ENCODE measurements at regions not wholly inside any gene's neighbourhood (a gene's known extent, or its start where the extent isn't known, plus 50 kb on each side); places are given as distances from the start of the nearest gene placed in this dataset.

- H4K20me1 ChIP-seq (ENCODE audit: insufficient read depth, low read length) = no peaks in the 10 kb centered on the region
- no peak overlapping the region for H3K9ac ChIP-seq (ENCODE audit: insufficient read depth, low read length, poor library complexity, severe bottlenecking)
- no peak overlapping the region for H3K4me3 ChIP-seq (replicated peaks in 1 of 3; ENCODE audit: low read depth in 2 of 3, low read length in 3 of 3)
- Mint-ChIP-seq H3K4me1 (peaks cover 15% of the 10 kb centered on the region), H3K27ac (no peak overlapping the region), H3K4me3 (no peak overlapping the region), H3K27me3 (ENCODE audit: low read depth in 3 of 3) (peaks cover 0 to 2% (median 0%) of the 10 kb centered on the region in 3 donors), H3K36me3 (no peaks in the 10 kb centered on the region), H3K9me3 (peaks cover 0 to 1% (median 0%) of the 10 kb centered on the region in 7 donors)
- H3K27ac ChIP-seq (ENCODE audit: low read depth in 1 of 2, low read length in 2 of 2) = no peak overlapping the region
- 100% methylated on average over 3 of the region's 3 CpGs for WGBS (ENCODE audit: insufficient coverage)
- no peaks in the 10 kb centered on the region for H3K27me3 ChIP-seq (ENCODE audit: control insufficient read depth in 2 of 2, insufficient read depth in 2 of 2, low read length in 2 of 2)
- no peak for TF ChIP-seq CTCF (IDR thresholded peaks at IDR 0.05)
- H3K4me2 ChIP-seq (replicated peaks; ENCODE audit: extremely low read depth, low read length, poor library complexity, severe bottlenecking) = no peak overlapping the region
- H3K9me3 ChIP-seq (replicated peaks in 1 of 2; ENCODE audit: control insufficient read depth in 1 of 2, insufficient read depth in 1 of 2, low read length in 2 of 2) = no peaks in the 10 kb centered on the region
- H3K4me1 ChIP-seq (ENCODE audit: control insufficient read depth in 1 of 2, insufficient read depth in 2 of 2, low read length in 2 of 2) = peaks cover 8 to 11% of the 10 kb centered on the region in 2 donors
- H3K36me3 ChIP-seq (replicated peaks in 1 of 2; ENCODE audit: control insufficient read depth in 1 of 2, insufficient read depth in 2 of 2, low read length in 2 of 2) = no peaks in the 10 kb centered on the region
- no peak overlapping the region for H2AFZ ChIP-seq (ENCODE audit: insufficient read depth, low read depth, low read length, poor library complexity, severe bottlenecking)
- intact Hi-C loops (cut with micrococcal nuclease) = loop anchor here in 1 of 2 donors (10.0 kb wide), 1 partner anchor 217 kb away; no protein-coding TSS in a partner anchor
- no peaks in the 10 kb centered on the region for H3K79me2 ChIP-seq (ENCODE audit: insufficient read depth, low read length)
- no peak for DNase-seq
Observed at GRCh38 chr5:148951612-148952011, 111.2 kb downstream of the SH3TC2 start.

GRCh38 chr5:148952097-148952867 lies 110.6 kb downstream of the SH3TC2 start:
- H3K4me2 ChIP-seq (replicated peaks; ENCODE audit: extremely low read depth, low read length, poor library complexity, severe bottlenecking) = no peak overlapping the region
- Mint-ChIP-seq H3K4me3 (no peak overlapping the region), H3K36me3 (no peaks in the 10 kb centered on the region), H3K27ac (peak overlapping the region in 1 of 7 donors; percentile 60), H3K4me1 (peaks cover 15% of the 10 kb centered on the region), H3K27me3 (ENCODE audit: low read depth in 3 of 3) (peaks cover 0 to 2% (median 0%) of the 10 kb centered on the region in 3 donors), H3K9me3 (peaks cover 0 to 1% (median 0%) of the 10 kb centered on the region in 7 donors)
- DNase-seq = no peak
- H3K4me1 ChIP-seq (ENCODE audit: control insufficient read depth in 1 of 2, insufficient read depth in 2 of 2, low read length in 2 of 2) = peaks cover 8 to 11% of the 10 kb centered on the region in 2 donors
- intact Hi-C loops (cut with micrococcal nuclease) = loop anchor here in 1 of 2 donors (10.0 kb wide), 1 partner anchor 217 kb away; no protein-coding TSS in a partner anchor
- WGBS (ENCODE audit: insufficient coverage) = 96% methylated on average over 5 of the region's 8 CpGs
- TF ChIP-seq CTCF (IDR thresholded peaks at IDR 0.05) = no peak
- no peak overlapping the region for H3K27ac ChIP-seq (ENCODE audit: low read depth in 1 of 2, low read length in 2 of 2)
- H3K9me3 ChIP-seq (replicated peaks in 1 of 2; ENCODE audit: control insufficient read depth in 1 of 2, insufficient read depth in 1 of 2, low read length in 2 of 2) = no peaks in the 10 kb centered on the region
- H2AFZ ChIP-seq (ENCODE audit: insufficient read depth, low read depth, low read length, poor library complexity, severe bottlenecking) = no peak overlapping the region
- H3K9ac ChIP-seq (ENCODE audit: insufficient read depth, low read length, poor library complexity, severe bottlenecking) = no peak overlapping the region
- H3K27me3 ChIP-seq (ENCODE audit: control insufficient read depth in 2 of 2, insufficient read depth in 2 of 2, low read length in 2 of 2) = no peaks in the 10 kb centered on the region
- no peaks in the 10 kb centered on the region for H3K79me2 ChIP-seq (ENCODE audit: insufficient read depth, low read length)
- H4K20me1 ChIP-seq (ENCODE audit: insufficient read depth, low read length) = no peaks in the 10 kb centered on the region
- no peaks in the 10 kb centered on the region for H3K36me3 ChIP-seq (replicated peaks in 1 of 2; ENCODE audit: control insufficient read depth in 1 of 2, insufficient read depth in 2 of 2, low read length in 2 of 2)
- no peak overlapping the region for H3K4me3 ChIP-seq (replicated peaks in 1 of 3; ENCODE audit: low read depth in 2 of 3, low read length in 3 of 3)
